ENCODE measurements at regions not wholly inside any gene's neighbourhood (a gene's known extent, or its start where the extent isn't known, plus 50 kb on each side); places are given as distances from the start of the nearest gene placed in this dataset.

- TF ChIP-seq CTCF (IDR thresholded peaks at IDR 0.05) (no peak), POLR2A (IDR thresholded peaks at IDR 0.05) (no peak)
Observed at GRCh38 chrY:7881696-7882095, 970.1 kb upstream of the AMELY start.

Measured in esophagus squamous epithelium (tissue), 4 donors.